Left cardiac atrium (tissue), 4 donors: ENCODE measurements at regions not wholly inside any gene's neighbourhood (a gene's known extent, or its start where the extent isn't known, plus 50 kb on each side); places are given as distances from the start of the nearest gene placed in this dataset.

Source experiments
- ATAC-seq, 2 donors: fragments of 200-7000 bp; cut with Tn5 transposase; one replicate each; pipeline ENCODE4 v1.9.1; 2020; ENCODE audit warnings: mild to moderate bottlenecking in 2 of 2, moderate library complexity in 2 of 2
- DNase-seq: peaks from one replicate; pipeline ENCODE4 v3.0.0-alpha.2; 2020
- intact Hi-C, 2 donors: fragments of 100-400 bp; cut with DNase I; formaldehyde crosslinking; loops; one replicate each; pipeline versions ENCODE4 v1.14.1 to v1.15.1; 2022 to 2023
- donor health status: DM: no; HTN: yes; CAD: no.
- donor health status: DM: no; HTN: yes; CAD: no; lungs with severe emphysema.
- donor health status: DM: yes; HTN: yes; CAD: no.
- donor health status: Dilated cardiomyopathy.

DNA sequence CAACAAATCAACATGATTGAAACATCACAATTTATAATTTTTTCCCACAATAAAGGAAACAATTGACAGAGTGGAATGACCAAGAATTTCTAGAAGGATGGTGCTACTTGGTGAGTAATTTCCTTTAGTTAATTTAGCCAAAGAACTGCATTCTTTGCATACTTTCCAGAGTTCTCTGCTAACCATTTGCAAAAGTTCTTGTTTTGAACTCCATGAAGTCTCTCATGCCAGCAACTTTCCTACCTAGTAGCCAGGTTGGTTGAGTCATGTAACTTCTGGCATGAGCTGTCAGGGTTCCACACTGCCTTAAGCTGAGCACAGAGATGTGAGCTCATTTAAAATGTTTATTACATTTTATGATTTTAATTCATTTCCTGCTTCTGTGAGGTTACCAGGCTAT lies 539.6 kb downstream of the PID1 start:
- intact Hi-C loops, result no loop called here
- peak in 1 of 2 donors; percentile 89 for ATAC-seq
- no peak for DNase-seq

DNA sequence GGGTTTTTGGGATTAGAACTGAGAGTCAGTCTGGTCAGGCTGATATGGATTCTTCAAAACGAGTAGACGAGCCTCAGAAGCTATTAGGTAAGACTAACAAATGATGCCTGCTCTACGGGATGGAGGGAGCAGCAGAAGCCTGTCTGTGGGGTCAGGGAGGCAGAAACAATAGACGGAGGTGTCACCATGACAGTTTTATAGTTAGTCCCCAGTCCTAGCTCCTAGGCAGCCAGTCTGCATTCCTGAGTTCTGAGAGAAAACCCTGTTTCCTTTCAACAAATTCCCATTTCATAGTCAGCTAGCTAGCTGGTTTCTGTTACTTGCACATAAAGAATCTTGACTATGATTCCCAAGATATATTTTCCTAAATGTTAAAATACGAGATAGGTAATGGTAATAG lies 542.1 kb downstream of the PID1 start:
- no peak for ATAC-seq
- no peak for DNase-seq
- intact Hi-C loops, result no loop called here

DNA sequence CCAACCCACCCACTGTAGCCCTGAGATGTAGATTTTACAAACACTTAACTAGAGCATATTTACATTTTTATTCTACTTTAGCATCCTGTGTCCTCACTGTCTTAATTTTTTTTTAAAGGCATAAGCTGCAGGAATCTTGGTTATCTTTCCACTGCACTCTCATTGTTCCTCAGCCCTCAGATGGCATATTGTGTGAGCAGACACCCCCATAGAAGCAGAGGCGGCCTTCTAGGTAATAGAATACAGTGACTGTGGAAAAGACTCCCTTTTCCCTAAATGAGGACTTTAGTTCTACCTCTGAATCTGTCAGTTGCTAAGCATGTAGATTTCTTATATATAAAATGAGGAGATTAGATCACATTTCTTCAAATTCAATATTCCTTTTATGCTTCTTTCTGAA lies 543.5 kb upstream of the SPHKAP start:
- DNase-seq (no peak), ATAC-seq (no peak)
- intact Hi-C loops, result no loop called here

DNA sequence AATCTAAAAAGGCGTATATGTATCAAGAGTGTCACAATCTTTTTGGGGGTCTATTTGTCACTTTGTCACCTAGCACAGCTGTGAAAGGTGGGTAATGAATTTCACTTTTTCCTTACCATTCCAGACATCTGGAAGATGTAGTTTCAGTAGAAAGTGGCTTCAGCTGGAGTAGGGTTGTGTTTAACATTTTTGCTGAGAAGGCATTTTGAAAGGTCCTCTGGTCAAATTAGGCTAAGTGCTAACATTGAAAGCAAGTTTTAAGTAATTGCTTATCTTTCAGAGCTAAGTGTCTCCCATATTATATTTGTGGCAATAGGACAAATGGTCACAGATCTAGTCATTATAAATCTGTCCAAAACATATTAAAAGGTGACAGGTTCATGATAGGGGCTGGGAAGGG lies 542.1 kb upstream of the SPHKAP start:
- ATAC-seq, result no peak
- no peak for DNase-seq
- intact Hi-C loops, result no loop called here

DNA sequence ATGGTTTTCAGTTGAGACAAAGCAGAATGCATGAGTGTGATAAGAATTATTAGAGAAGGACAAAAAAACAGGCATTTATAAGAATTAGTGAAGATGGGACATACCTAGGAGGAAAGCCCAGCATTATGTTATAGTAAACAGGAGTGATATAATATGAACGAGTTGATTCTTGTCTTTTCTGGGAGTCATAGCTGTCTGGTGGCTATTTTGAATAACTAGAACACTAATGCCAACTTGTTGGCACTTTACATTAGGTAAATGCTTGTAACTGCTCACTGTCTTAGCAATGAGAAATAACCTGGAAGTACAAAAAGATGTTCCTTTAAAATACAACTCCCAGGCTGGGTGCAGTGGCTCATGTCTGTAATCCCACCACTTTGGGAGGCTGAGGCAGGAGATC lies 540.8 kb upstream of the SPHKAP start:
- DNase-seq (no peak), ATAC-seq (no peak)
- intact Hi-C loops, result no loop called here

DNA sequence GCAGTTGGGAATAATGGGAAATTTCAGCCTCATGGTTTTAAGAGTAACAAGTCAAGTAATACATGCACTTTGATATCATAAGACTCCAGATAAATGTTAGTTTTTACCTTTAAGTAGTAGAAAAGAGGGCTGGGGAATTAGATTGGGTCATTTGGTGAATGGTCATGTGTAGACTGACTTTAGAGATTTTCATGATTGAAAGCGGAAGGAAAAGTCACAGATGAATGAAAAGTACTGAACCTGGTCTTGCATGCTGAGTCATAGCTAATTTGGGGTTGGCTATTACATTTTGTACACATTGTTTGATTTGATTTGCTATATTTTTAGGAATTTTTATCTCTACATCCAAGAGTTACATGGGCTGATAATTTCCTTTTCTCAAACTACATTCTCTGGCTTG lies 539.4 kb upstream of the SPHKAP start:
- DNase-seq (no peak), ATAC-seq (no peak)
- intact Hi-C loops, result no loop called here

- DNase-seq, result no peak
- intact Hi-C loops, result loop anchor here in 1 of 2 donors (10.0 kb wide), 1 partner anchor 425 kb away; no protein-coding TSS in a partner anchor
- ATAC-seq, result no peak
Observed at GRCh38 chr2:228709788-228710371, 528.4 kb upstream of the SPHKAP start.

GRCh38 chr2:228707846-228708245 lies 526.4 kb upstream of the SPHKAP start:
- intact Hi-C loops, result loop anchor here in 1 of 2 donors (10.0 kb wide), 1 partner anchor 427 kb away; no protein-coding TSS in a partner anchor
- no peak for DNase-seq

DNA sequence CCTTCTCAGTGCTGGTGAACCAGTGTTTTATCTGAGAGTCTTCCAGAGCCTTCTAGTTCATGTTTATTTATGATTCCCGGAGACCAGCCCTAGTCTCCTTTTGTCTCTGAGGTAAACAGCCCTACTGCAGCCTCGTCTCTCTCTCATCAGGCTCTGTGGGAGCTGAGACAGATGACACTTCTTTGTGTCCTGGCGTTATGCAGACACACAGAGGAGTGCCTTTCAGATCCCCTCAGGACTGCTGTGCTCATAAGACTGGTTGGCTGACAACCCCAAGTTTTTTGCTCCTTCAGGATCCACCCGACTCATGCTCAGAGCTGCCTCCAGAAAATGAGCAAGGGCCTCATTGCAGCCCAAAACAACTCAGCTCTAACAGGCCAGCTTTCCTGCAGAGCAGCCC lies 523.8 kb upstream of the SPHKAP start:
- intact Hi-C loops, result loop anchor here in 1 of 2 donors (10.0 kb wide), 1 partner anchor 429 kb away; no protein-coding TSS in a partner anchor
- ATAC-seq (no peak), DNase-seq (no peak)

More at GRCh38 chr2:228707846-228708245, 526.4 kb upstream of the SPHKAP start:
- no peak for ATAC-seq

GRCh38 chr2:228703152-228703551 lies 521.7 kb upstream of the SPHKAP start:
- ATAC-seq (no peak), DNase-seq (no peak)
- intact Hi-C loops, result loop anchor here in 1 of 2 donors (10.0 kb wide), 1 partner anchor 432 kb away; no protein-coding TSS in a partner anchor

- ATAC-seq (no peak), DNase-seq (no peak)
- intact Hi-C loops, result loop anchor here in 1 of 2 donors (10.0 kb wide), 1 partner anchor 433 kb away; no protein-coding TSS in a partner anchor
Observed at GRCh38 chr2:228701506-228701905, 520.0 kb upstream of the SPHKAP start.

DNA sequence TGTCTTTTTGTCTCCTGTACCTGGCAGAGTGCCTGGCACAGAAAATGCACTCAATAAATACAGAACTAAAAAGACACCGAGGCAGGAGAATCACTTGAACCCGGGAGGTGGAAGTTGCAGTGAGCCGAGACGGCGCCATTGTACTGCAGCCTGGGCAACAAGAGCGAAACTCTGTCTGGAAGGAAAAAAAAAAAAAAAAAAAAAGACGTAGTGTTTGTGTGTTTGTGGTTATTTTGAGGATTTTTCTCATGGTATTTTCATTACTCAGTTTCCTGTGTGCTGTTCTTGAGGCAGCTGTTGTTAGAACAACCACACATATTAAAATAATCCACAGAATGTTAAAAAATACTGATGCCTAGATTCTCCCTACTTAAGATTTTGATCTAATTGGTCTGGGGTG lies 519.2 kb upstream of the SPHKAP start:
- intact Hi-C loops, result loop anchor here in 1 of 2 donors (10.0 kb wide), 1 partner anchor 434 kb away; no protein-coding TSS in a partner anchor
- ATAC-seq, result no peak
- no peak for DNase-seq

- no peak for ATAC-seq
- DNase-seq, result no peak
- intact Hi-C loops, result loop anchor here (2.0 to 10.0 kb wide), 3 partner anchors 435 to 575 kb away; partner anchors contain the start of gene PID1 (in 1 of the 2)
Observed at GRCh38 chr2:228699888-228700287, 518.4 kb upstream of the SPHKAP start.

DNA sequence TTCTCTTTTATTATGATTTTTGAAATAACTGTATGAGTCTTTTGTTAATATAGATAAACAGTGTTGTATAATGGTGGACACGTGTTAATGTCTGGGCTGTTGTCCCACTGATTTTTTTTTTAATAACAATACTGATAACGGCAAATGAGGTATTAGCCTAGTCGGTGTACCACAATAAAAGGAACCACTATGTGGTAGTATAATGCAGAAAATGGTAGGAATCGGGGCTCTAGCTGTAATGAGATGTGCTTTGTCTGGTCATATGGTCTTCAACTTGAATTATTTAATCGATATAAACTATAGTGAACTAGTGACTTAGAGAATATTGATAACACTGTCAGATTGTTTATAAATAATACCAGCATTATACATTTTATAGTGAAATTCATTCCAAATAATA lies 517.9 kb upstream of the SPHKAP start:
- intact Hi-C loops, result loop anchor here (2.0 to 10.0 kb wide), 2 partner anchors 573 to 575 kb away; partner anchors contain the start of gene PID1 (in 1 of the 2)
- ATAC-seq, result peak; percentile 59 to 65
- no peak for DNase-seq

GRCh38 chr2:228698963-228699362 lies 517.5 kb upstream of the SPHKAP start:
- intact Hi-C loops, result loop anchor here (2.0 to 10.0 kb wide), 2 partner anchors 574 to 576 kb away; partner anchors contain the start of gene PID1 (in 1 of the 2)
- DNase-seq (no peak), ATAC-seq (no peak)

DNA sequence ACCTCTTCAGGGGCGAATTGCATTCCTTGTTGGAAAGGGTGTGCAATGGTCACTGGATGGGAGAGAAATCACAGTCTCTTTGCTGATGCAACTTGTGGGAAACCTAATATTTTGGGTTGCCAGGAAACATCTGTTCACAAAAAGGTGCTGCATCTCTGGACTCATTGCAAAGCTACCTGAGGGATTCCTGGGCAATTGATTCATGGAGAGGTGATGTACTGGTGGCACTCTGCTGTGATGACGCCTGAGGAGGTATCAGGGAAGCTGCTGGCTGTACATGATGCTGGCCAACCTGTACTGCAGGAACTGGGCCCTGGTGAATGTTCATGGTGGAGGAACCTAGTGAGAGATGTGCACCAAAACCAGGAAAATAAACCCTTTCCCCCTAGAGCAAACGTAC lies 516.0 kb upstream of the SPHKAP start:
- DNase-seq (no peak), ATAC-seq (no peak)
- intact Hi-C loops, result loop anchor here in 1 of 2 donors (10.0 kb wide), 1 partner anchor 577 kb away; the partner anchor contains the start of gene PID1

DNA sequence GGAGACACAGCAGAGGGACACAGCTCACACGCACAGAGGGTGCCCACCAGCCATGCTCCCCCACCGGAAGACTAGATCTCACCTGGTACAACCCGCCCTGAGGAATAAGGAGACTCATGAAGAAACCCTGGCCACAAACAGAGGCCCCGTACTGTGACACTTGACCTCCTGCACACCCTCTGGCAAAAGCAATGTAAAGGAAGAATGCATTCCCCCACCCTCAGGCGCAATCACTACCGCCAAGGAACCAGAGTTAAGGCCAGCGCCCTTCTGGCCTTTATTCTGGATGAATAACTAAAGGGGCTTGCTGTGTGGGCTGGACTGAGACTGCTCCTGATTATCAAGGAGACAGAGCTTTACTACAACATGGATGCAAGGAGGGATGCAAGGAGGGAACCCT lies 509.2 kb upstream of the SPHKAP start:
- intact Hi-C loops, result loop anchor here in 1 of 2 donors (10.0 kb wide), 1 partner anchor 584 kb away; the partner anchor contains the start of gene PID1
- ATAC-seq, result no peak
- no peak for DNase-seq

DNA sequence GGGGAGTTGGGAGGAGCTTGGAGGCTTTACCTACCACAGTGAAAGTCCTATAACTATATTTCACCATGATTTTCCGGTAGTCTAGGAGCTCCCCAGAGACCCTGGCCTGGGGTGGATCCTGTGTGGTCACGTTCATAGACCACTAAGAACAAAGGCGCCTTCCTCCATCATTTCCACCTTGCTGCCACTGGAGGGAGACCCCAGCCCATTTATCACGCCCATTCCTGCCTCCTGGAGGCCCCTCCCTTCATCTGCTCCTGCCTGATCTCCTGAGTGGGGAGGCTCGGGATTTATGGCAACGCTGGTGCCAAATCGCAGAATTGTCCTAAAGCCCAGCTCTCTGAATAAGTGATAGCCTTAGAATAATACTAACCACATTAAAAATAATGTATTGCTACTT lies 507.6 kb upstream of the SPHKAP start:
- DNase-seq, result no peak
- ATAC-seq, result no peak
- intact Hi-C loops, result no loop called here

- no peak for ATAC-seq
- DNase-seq, result no peak
- intact Hi-C loops, result no loop called here
Observed at GRCh38 chr2:228688007-228688645, 506.6 kb upstream of the SPHKAP start.

GRCh38 chr2:228681979-228682378 lies 500.5 kb upstream of the SPHKAP start:
- intact Hi-C loops, result loop anchor here in 1 of 2 donors (5.0 kb wide), 1 partner anchor 590 kb away; the partner anchor contains the start of gene PID1
- ATAC-seq (no peak), DNase-seq (no peak)
